Liver (tissue), 8 donors: ENCODE measurements at regions not wholly inside any gene's neighbourhood (a gene's known extent, or its start where the extent isn't known, plus 50 kb on each side); places are given as distances from the start of the nearest gene placed in this dataset.

Experiments
- DNase-seq: peaks from one replicate; pipeline ENCODE4 v3.0.0-alpha.2; 2017; ENCODE audit warnings: low spot score
- H3K27ac ChIP-seq, 2 donors: one replicate each; pipeline ENCODE4 v1.7.0; 2013; ENCODE audit warnings: inconsistent platforms in 2 of 2, low read length in 2 of 2, control low read depth in 1 of 2, low read depth in 1 of 2, mild to moderate bottlenecking in 1 of 2
- H3K27me3 ChIP-seq, 4 donors: one replicate each; pipeline versions ENCODE4 v1.6.1 to v1.7.0; 2013; ENCODE audit warnings: low read length in 3 of 4, inconsistent platforms in 1 of 4, mild to moderate bottlenecking in 1 of 4, moderate library complexity in 1 of 4; ENCODE audit not compliant: control insufficient read depth in 4 of 4, insufficient read depth in 4 of 4
- H3K36me3 ChIP-seq, 4 donors: one replicate each; pipeline versions ENCODE4 v1.6.1 to v1.7.0; 2013; ENCODE audit warnings: low read length in 3 of 4, mild to moderate bottlenecking in 3 of 4, low read depth in 1 of 4, moderate library complexity in 1 of 4; ENCODE audit not compliant: control insufficient read depth in 4 of 4, insufficient read depth in 3 of 4
- H3K4me1 ChIP-seq, 4 donors: one replicate each; pipeline versions ENCODE4 v1.6.1 to v1.7.0; 2013; ENCODE audit warnings: low read length in 3 of 4, mild to moderate bottlenecking in 3 of 4, moderate library complexity in 1 of 4; ENCODE audit not compliant: control insufficient read depth in 4 of 4, insufficient read depth in 4 of 4
- H3K4me3 ChIP-seq, 3 donors: one replicate each; pipeline versions ENCODE4 v1.6.1 to v1.7.0; 2013; ENCODE audit warnings: low read length in 3 of 3, control low read depth in 1 of 3, low read depth in 1 of 3, mild to moderate bottlenecking in 1 of 3
- H3K9ac ChIP-seq, 2 donors: one replicate each; pipeline ENCODE4 v1.7.0; 2013; ENCODE audit warnings: low read length in 2 of 2, mild to moderate bottlenecking in 2 of 2, moderate library complexity in 2 of 2, control low read depth in 1 of 2, low read depth in 1 of 2
- H3K9me3 ChIP-seq, 4 donors: one replicate each; pipeline versions ENCODE4 v1.6.1 to v1.7.0; 2013; ENCODE audit warnings: low read length in 3 of 4; ENCODE audit not compliant: control insufficient read depth in 4 of 4
- CTCF ChIP-seq: fragments of 150-350 bp; IDR thresholded peaks from 2 replicates; pipeline ENCODE4 v1.5.1; 2017; ENCODE audit warnings: improper control_type of control experiment, low read depth, low read length; ENCODE audit not compliant: missing input control
- EGR1 ChIP-seq, 2 donors: IDR thresholded peaks; 2 replicates each; pipeline ENCODE4 v1.6.1; 2016 to 2018; ENCODE audit warnings: antibody characterized with exemption in 2 of 2, low read depth in 2 of 2
- FOXA1 ChIP-seq: IDR thresholded peaks from 2 replicates; pipeline ENCODE4 v1.6.1; 2016; ENCODE audit warnings: antibody characterized with exemption
- FOXA2 ChIP-seq: IDR thresholded peaks from 2 replicates; pipeline ENCODE4 v1.6.1; 2016; ENCODE audit warnings: antibody characterized with exemption
- GABPA ChIP-seq, 2 donors: IDR thresholded peaks in 1 of 2; conservative IDR thresholded peaks in 1 of 2; 2 replicates each; pipeline ENCODE4 v1.6.1; 2016; ENCODE audit warnings: antibody characterized with exemption in 2 of 2, mild to moderate bottlenecking in 1 of 2, moderate library complexity in 1 of 2
- HNF4A ChIP-seq, 2 donors: conservative IDR thresholded peaks; 2 replicates each; pipeline ENCODE4 v1.6.1; 2016; ENCODE audit warnings: antibody characterized with exemption in 2 of 2, mild to moderate bottlenecking in 2 of 2
- HNF4G ChIP-seq: IDR thresholded peaks from 2 replicates; pipeline ENCODE4 v1.6.1; 2016; ENCODE audit warnings: antibody characterized with exemption
- JUND ChIP-seq, 2 donors: IDR thresholded peaks; 2 replicates each; pipeline ENCODE4 v1.6.1; 2016; ENCODE audit warnings: antibody characterized with exemption in 2 of 2
- NR2F2 ChIP-seq: IDR thresholded peaks from 2 replicates; pipeline ENCODE4 v1.6.1; 2016; ENCODE audit warnings: antibody characterized with exemption
- RAD21 ChIP-seq, 2 donors: IDR thresholded peaks; 2 replicates each; pipeline ENCODE4 v1.6.1; 2016; ENCODE audit warnings: antibody characterized with exemption in 2 of 2, mild to moderate bottlenecking in 2 of 2
- RXRA ChIP-seq, 2 donors: IDR thresholded peaks; 2 replicates each; pipeline ENCODE4 v1.6.1; 2017 to 2018; ENCODE audit warnings: antibody characterized with exemption in 2 of 2, mild to moderate bottlenecking in 1 of 2
- SP1 ChIP-seq: IDR thresholded peaks from 2 replicates; pipeline ENCODE4 v1.6.1; 2018; ENCODE audit warnings: antibody characterized with exemption, mild to moderate bottlenecking
- TAF1 ChIP-seq: conservative IDR thresholded peaks from 2 replicates; pipeline ENCODE4 v1.6.1; 2016; ENCODE audit warnings: antibody characterized with exemption, mild to moderate bottlenecking
- YY1 ChIP-seq: IDR thresholded peaks from 2 replicates; pipeline ENCODE4 v1.6.1; 2016; ENCODE audit warnings: antibody characterized with exemption, mild to moderate bottlenecking
- ZBTB33 ChIP-seq: IDR thresholded peaks from 2 replicates; pipeline ENCODE4 v1.6.1; 2016; ENCODE audit warnings: antibody characterized with exemption
- WGBS: extraction: QIAGEN DNeasy Blood & Tissue Kit; methylation state at CpG from one replicate; pipeline ENCODE4 v1.1.7; 2013; 5-methylcytosine and 5-hydroxymethylcytosine counted together
- TF ChIP-seq, protein P1 (sequence below): IDR thresholded peaks from 2 replicates; pipeline ENCODE4 v1.6.1; 2016; ENCODE audit warnings: antibody characterized with exemption
- TF ChIP-seq, protein P2 (sequence below): IDR thresholded peaks from 2 replicates; pipeline ENCODE4 v1.6.1; 2016; ENCODE audit warnings: antibody characterized with exemption
- TF ChIP-seq, protein P3 (sequence below): IDR thresholded peaks from 2 replicates; pipeline ENCODE4 v1.6.1; 2016; ENCODE audit warnings: antibody characterized with exemption, mild to moderate bottlenecking
- donor health status: healthy.
- donor health status: healthy.
- donor health status: healthy.
- donor health status: healthy.
- donor health status: healthy.

- no peak for TF ChIP-seq EGR1 (IDR thresholded peaks at IDR 0.05; ENCODE audit: low read depth in 2 of 2)
- TF ChIP-seq RAD21 (IDR thresholded peaks at IDR 0.05), result no peak
- TF ChIP-seq, protein P1, sequence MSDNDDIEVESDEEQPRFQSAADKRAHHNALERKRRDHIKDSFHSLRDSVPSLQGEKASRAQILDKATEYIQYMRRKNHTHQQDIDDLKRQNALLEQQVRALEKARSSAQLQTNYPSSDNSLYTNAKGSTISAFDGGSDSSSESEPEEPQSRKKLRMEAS, result no peak
- no peak for TF ChIP-seq HNF4G
- no peak for TF ChIP-seq SP1
- TF ChIP-seq JUND (IDR thresholded peaks at IDR 0.05), result no peak
- no peak for TF ChIP-seq FOXA1
- TF ChIP-seq RXRA (IDR thresholded peaks at IDR 0.05), result no peak
- no peak for TF ChIP-seq CTCF
- TF ChIP-seq YY1, result no peak
- TF ChIP-seq NR2F2, result no peak
- TF ChIP-seq HNF4A (conservative IDR thresholded peaks at IDR 0.05), result no peak
- no peak for TF ChIP-seq TAF1
- TF ChIP-seq, protein P2, sequence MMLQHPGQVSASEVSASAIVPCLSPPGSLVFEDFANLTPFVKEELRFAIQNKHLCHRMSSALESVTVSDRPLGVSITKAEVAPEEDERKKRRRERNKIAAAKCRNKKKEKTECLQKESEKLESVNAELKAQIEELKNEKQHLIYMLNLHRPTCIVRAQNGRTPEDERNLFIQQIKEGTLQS, result no peak
- TF ChIP-seq FOXA2, result no peak
- TF ChIP-seq ZBTB33, result no peak
- no peak for TF ChIP-seq GABPA (IDR thresholded peaks at IDR 0.05 in 1 of 2, conservative IDR thresholded peaks at IDR 0.05 in 1 of 2)
- H3K9me3 ChIP-seq, result peaks cover 0 to 8% (median 0%) of the 10 kb centered on the region in 4 donors
- no peaks in the 10 kb centered on the region for H3K36me3 ChIP-seq
- H3K4me1 ChIP-seq, result no peaks in the 10 kb centered on the region
- WGBS, result 71% methylated on average over 9 of the region's 9 CpGs
- peaks cover 0 to 2% (median 0%) of the 10 kb centered on the region in 4 donors for H3K27me3 ChIP-seq
- H3K27ac ChIP-seq, result no peak overlapping the region
- H3K4me3 ChIP-seq, result no peak overlapping the region
- DNase-seq, result no peak
- no peak overlapping the region for H3K9ac ChIP-seq
These were observed 543.1 kb upstream of the RGMA start for GRCh38 chr15:93631958-93632618.

GRCh38 chr15:93619597-93619996 is 530.6 kb upstream of the RGMA start:
- TF ChIP-seq JUND (IDR thresholded peaks at IDR 0.05), result no peak
- no peak for TF ChIP-seq YY1
- TF ChIP-seq ZBTB33, result no peak
- TF ChIP-seq FOXA2, result no peak
- TF ChIP-seq, protein P3, sequence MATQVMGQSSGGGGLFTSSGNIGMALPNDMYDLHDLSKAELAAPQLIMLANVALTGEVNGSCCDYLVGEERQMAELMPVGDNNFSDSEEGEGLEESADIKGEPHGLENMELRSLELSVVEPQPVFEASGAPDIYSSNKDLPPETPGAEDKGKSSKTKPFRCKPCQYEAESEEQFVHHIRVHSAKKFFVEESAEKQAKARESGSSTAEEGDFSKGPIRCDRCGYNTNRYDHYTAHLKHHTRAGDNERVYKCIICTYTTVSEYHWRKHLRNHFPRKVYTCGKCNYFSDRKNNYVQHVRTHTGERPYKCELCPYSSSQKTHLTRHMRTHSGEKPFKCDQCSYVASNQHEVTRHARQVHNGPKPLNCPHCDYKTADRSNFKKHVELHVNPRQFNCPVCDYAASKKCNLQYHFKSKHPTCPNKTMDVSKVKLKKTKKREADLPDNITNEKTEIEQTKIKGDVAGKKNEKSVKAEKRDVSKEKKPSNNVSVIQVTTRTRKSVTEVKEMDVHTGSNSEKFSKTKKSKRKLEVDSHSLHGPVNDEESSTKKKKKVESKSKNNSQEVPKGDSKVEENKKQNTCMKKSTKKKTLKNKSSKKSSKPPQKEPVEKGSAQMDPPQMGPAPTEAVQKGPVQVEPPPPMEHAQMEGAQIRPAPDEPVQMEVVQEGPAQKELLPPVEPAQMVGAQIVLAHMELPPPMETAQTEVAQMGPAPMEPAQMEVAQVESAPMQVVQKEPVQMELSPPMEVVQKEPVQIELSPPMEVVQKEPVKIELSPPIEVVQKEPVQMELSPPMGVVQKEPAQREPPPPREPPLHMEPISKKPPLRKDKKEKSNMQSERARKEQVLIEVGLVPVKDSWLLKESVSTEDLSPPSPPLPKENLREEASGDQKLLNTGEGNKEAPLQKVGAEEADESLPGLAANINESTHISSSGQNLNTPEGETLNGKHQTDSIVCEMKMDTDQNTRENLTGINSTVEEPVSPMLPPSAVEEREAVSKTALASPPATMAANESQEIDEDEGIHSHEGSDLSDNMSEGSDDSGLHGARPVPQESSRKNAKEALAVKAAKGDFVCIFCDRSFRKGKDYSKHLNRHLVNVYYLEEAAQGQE, result no peak
- no peak for TF ChIP-seq HNF4G
- no peak for TF ChIP-seq FOXA1
- no peak for TF ChIP-seq CTCF
- no peak for TF ChIP-seq GABPA (IDR thresholded peaks at IDR 0.05 in 1 of 2, conservative IDR thresholded peaks at IDR 0.05 in 1 of 2)
- TF ChIP-seq NR2F2, result no peak
- no peak for TF ChIP-seq TAF1
- no peak for TF ChIP-seq SP1
- TF ChIP-seq, protein P2, result no peak
- no peak for DNase-seq
- Histone ChIP-seq H3K4me1 (no peaks in the 10 kb centered on the region), H3K4me3 (no peak overlapping the region), H3K27me3 (peaks cover 0 to 11% (median 0%) of the 10 kb centered on the region in 4 donors), H3K9me3 (no peaks in the 10 kb centered on the region), H3K36me3 (no peaks in the 10 kb centered on the region), H3K9ac (no peak overlapping the region), H3K27ac (no peak overlapping the region)
- WGBS, result 63% methylated on average over 5 of the region's 5 CpGs
